ENCODE measurements at regions not wholly inside any gene's neighbourhood (a gene's known extent, or its start where the extent isn't known, plus 50 kb on each side); places are given as distances from the start of the nearest gene placed in this dataset.
A peak's percentile ranks its signal among the peaks of the same experiment; 100 is the strongest.
"Not testable (repeated sequence)": the region's sequence is repeated elsewhere in the genome, so short reads cannot be mapped to it uniquely, and the experiment has no call there.

DNA sequence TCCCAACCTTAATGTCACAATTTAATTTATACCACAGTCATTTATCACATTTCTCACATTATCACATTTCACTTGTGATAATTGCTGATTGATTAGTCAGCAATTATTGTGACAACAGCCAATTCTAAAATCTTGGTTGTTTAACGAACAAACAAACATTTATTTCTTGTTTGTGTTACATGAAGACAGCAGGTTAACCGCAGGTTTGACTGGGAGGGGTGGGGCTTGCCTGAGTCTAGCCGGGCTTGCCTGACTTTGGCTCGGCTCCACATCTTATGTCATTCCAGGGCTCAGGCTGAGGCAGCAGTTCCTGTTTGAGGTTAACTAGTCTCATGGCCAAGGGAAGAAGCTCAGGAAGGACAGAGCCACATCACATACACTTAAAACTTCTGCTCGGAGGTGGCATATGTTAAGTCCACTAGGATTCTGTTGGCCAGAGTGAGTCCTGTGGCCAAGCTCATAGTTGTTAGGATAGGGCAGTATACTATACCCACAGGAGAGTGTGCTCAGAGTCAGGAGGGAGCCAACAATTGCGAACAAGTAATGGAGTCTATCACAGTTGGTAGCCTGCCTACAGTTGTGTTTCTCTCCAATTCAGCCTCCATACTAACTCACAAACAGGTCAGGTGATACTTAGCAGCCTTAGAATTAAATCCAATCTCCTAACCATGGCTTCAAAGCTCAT, 90.0 kb upstream of the IFNGR1 start:
- DNase-seq (ENCODE audit: low read depth, low spot score): no peak

DNA sequence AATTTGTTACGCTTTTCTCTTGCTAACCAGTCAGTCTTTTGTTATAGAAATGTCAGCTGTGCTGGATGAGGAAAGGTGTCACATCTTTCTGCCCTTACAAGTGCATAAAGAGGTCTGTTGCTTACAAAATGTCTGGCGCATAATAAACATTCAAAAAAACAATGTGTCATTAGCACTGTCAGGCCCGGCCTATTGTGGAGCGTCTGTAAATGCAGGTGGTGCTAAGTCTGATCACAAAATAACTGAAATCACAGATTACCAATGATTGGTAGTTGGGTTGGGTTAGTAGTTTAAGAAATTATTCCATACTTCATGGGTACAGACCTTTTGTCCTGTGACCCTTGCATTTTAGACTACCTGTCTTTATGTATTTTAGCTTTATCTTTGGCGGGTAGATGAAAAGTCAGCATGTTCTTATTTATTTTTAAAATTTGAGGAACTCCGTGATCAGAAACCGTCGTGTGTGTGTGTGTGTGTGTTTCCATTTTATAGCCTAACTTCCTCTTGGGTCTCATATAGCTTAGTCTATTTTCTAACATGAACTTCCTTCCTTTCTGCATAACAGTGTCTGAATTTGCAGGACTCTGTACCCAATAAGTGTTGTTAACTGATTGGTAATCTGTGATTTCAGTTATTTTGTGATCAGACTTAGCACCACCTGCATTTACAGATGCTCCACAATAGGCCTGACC, 88.1 kb upstream of the IFNGR1 start:
- no peak for DNase-seq (ENCODE audit: low read depth, low spot score)

DNA sequence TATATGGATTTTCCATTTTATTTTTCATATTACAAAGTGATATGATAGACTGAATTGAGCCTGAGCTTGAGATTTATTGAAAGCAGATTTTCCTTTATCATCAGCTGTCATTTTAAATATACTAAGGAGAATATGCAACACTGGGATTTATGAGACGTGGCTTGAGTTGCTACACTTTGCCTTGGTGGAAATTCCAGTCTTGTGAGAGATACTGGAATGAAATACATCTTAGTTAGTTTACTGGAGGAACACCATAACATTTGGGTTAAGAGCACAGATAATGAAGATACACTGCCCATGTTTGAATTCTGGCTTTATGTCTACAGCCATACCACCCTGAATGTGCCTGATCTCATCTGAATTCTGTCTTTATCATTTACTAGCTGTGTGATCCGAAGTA, 86.5 kb upstream of the IFNGR1 start:
- no peak for DNase-seq (ENCODE audit: low read depth, low spot score)

DNA sequence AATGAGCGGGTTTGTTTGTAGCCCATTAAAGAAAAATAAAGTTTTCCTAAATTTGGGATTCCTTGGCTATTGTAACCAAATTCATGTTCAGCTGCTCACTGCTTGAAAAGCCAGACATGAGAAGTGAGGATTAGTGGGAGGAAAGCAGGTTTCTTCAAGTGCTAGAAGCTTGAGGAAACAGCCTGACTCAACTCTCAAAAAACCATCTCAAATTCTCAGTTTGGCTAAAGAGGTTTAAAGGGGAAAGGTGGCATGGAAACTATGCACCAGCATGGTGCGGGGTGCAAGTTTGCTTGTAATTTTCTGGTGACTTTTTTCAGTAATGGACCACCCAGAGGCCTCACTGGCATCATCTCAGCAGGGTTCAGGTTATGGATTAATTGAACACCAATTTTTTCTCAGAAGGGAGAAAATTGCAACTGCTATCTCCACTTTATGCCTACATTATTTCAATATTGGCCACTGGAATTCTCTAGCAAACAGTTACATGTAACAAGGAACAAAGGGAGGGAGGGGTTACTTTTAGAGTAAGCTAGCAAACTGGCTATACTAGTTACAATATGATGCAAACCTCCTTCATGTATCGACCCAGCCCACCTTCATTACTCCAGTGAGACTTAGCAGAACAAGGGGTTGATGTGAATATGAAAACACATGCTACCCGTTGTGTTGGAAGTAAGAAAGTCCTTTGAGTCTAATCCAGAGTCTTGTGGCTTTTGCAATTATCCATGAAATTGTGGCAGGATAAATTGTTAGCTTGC, 85.0 kb upstream of the IFNGR1 start:
- DNase-seq (ENCODE audit: low read depth, low spot score): no peak

DNA sequence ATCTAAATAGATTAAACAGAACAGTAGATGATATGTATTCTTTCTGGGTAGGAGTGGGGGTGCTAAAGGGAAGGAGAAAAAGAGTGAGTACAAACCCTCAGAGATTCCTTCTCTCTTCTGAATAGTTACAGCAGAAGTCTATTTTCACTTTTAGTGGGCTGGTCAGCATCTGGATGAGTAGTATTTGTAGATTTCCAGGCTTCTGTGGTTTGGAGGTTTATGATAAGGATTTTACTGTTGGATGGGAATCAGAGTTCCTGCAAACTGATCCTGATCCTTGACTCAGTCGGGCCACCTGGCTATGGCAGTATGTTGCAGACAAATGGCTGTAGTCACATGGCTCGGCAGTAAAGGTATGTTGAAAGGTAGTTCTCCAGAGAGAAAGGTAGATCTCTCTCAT, 84.3 kb upstream of the IFNGR1 start:
- no peak for DNase-seq (ENCODE audit: low read depth, low spot score)

DNA sequence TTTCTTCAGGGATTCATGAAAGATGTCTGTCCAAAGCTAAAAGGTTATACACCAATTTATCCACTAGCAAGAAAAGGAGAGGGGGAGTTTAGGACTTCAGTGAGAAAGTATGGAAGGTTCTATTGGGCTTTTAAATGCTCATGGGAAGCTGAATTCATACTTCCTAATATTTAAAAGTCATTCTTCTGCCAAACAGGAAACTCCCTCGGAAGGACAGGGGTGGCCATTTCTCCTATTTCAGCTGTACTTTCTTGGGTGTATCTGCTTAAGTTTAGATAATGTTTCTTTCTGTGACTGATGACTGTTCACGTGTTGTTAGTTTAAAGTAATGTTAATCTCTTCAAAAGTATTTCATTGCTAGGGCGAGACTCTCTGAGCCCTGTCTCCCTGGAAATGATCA, 80.5 kb upstream of the IFNGR1 start:
- no peak for DNase-seq (ENCODE audit: low read depth, low spot score)

DNA sequence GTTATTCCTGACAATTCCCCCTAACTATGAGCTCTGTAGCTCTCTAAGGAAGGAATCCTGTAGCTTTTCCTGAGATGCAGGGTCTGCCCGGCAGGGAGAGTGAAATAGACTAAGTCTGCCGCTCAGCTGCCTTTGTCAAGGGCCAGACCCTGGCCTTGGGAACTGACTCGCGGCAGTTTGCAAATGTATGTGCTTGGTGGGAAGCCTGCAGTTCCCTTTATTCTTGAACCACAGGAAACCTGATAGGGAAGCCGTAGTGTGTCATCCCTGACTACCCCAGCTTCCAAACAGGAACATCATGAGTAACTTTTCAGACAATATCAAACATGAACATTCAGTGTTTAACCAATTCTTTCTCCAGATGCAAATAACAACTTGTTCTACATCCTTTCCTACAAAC, 78.7 kb upstream of the IFNGR1 start:
- peak; percentile 88 for DNase-seq (ENCODE audit: low read depth, low spot score)

DNA sequence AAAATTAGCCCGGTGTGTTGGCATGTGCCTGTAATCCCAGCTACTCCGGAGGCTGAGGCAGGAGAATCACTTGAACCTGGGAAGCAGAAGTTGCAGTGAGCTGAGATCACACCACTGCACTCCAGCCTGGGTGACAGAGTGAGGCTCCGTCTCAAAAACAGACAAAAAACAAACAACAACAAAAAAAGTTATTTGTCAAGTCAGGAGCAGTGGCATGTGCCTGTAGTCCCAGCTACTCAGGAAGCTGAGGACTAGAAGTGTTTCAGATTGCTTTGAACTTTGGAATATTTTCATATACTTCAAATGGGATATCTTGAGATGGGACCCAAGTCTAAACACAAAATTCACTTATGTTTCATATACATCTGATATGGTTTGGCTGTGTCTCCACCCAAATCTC, 73.1 kb upstream of the IFNGR1 start:
- DNase-seq (ENCODE audit: low read depth, low spot score): not testable (repeated sequence)

DNA sequence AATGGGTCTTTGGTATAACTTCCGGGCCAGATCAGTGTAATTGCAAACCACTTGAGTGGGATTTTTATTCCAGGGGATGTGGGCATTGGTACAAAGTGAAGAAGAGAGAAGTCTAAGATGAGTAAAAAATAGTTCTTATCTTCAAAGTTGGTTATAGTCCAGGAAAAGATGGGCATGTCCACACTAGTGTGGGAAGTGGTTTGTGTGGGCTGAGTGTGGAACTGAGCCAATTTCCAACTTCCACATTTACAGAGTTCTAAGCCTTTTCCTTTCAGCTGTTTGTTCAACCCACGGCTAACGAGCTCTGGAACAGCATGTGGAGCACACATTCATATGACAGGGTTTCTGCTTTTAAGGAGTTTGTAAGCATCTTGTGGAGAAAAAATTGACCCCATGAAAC, 72.3 kb upstream of the IFNGR1 start:
- DNase-seq (ENCODE audit: low read depth, low spot score): no peak

DNA sequence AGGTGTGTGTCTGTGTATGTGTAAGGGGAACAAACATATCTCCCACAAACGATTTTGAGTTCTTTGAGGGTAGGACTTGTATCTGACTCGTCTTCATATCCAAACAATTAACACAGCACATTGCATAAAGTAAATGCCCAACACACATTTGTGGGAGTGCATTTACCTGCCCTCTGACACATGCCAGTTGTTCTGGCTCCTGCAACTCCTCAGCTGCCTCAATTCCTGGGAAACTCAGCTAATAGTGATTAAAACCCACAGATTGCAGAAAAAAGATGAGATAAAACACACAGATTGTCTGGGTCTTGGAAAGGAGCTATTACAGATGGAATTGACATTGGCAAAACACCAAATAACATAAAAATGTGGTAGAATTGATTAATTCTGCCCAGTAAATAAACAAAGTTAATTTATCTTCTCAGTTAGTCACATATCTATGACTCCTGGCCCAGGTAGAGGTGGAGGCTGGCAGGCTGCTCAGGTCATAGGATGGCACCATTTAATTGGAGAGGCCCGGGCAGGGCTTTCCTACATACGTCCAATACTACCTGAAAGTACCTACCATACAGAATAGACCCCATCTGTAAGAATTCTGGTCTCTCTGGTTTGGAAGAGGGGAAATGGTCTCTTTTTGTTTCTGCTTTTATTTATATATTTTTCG, 71.5 kb upstream of the IFNGR1 start:
- no peak for DNase-seq (ENCODE audit: low read depth, low spot score)

DNA sequence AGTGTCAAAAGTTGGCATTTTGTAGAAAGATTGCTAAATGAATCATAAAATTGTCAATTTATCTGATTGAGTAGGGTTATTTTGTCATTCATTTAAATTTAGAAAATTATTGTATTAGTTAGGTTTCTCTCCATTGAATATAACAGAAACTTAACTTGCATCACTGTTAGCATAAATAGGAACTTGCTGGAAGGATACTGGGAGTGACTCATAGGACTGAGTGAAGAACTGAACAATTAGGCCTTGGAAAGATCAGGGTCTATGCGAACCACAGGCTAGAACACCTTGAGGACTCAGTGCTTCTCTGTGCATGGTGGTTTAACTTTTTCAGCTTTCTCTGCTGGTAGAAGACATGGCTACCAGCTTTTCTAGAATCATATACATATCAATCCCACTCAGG, 67.7 kb upstream of the IFNGR1 start:
- DNase-seq (ENCODE audit: low read depth, low spot score): no peak

DNA sequence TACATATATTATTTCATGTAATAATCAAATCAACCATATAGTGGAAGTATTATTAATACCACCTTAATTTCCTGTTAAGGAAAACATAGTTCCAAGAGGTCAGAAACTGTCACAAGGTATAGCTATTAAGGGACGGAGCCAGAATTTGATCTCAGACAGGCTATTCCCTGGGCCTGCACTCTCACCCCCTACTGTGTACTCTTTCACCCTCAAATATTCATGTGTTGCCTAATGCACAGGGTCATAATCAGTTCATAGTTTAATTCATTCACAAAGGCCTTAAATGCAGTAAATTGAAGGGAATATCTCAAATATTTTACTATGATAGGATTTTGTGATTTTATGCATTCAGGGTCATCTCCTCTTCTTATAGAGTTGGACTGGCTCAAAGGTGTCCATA, 67.2 kb upstream of the IFNGR1 start:
- DNase-seq (ENCODE audit: low read depth, low spot score): no peak

DNA sequence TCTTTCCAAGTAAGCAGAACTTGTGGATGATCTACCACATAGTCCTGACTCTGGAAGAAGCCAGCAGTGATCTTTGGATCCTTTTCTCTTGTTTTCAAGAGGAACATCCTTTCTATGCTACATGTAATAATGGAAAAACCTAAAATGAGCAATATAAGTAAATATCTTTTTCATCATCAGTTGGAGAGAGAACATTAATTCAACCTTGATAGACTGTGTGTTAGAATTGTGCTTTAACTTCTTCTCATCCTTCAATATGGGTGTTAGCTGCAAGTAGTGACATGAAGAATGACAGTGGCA, 65.6 kb upstream of the IFNGR1 start:
- DNase-seq (ENCODE audit: low read depth, low spot score): no peak

DNA sequence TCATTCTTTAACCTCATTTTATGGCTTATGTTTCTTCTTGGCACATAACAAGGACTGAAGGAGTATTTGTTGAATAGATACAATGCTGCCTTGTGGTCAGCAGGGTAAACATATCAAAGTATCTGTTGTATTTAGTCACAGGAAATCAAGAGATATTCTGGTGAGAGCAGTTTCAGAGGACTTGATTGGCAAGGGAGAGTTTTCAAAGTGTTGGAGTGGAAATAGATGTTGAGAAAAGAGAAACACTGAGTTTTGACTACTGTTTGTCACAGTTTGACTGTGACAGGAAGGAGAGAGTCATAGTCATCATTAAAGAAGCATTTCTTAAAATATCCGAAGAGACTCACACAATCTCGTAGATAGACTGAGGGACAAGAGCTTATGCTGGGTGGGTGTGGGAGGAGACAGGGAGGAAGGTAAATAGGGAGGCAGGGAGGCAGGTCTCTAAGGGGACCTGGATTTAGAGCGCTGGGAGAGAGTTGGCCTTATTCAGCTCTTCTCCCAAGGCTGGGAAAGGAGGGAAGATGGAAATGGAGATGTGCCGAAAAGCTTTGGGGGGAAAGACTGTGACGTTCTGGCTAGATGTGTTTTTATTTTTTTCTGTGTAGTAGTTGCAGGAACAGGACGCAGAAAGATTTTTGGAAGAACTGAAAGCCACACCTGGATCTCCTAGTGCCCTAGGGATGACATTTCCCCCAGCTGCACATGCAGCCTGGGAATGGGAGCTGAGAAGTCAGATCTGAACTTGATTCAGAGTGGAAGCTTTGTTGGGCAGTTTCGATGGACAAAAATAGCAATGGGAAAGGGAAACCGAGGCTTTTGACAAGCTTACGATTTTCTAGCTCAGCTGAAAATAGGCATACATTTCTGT, 65.0 kb upstream of the IFNGR1 start:
- no peak for DNase-seq (ENCODE audit: low read depth, low spot score)

DNA sequence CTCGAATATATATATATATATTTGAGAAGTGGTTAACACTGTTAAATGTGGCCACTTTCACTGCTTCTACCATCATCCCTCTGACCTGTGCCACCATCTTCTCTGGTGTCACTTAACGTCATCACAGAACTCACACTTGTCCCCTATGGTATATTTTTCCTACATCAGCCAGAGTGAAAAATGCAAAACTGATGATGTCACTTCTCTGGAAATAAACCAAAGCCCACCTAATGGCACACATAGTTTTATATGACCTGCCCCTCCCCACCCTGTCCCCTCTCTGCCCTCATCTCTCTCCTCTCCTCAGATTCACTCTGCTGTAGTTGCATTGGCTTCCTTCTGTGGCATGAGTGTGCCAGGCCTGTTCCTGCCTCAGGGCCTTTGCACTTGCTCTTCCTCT, 63.9 kb upstream of the IFNGR1 start:
- DNase-seq (ENCODE audit: low read depth, low spot score): no peak

DNA sequence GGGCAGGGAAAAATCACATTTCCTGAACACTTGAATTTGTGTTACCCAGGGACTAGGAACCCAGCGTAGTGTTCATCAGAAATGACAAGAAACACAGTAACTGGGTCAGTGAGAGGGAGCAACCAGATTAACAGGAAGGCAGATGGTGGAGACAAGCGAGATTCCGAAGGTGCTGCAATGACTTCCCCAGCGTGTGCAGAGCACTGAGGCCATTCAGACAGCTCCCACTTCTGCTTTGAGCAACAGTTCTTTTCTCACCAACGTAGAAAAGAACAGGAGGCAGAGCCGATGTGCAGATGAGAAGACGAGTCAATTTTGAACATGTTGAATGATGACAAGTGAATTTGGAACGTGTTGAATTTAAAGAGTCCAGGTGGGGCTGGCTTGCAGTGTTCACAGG, 63.1 kb upstream of the IFNGR1 start:
- no peak for DNase-seq (ENCODE audit: low read depth, low spot score)

DNA sequence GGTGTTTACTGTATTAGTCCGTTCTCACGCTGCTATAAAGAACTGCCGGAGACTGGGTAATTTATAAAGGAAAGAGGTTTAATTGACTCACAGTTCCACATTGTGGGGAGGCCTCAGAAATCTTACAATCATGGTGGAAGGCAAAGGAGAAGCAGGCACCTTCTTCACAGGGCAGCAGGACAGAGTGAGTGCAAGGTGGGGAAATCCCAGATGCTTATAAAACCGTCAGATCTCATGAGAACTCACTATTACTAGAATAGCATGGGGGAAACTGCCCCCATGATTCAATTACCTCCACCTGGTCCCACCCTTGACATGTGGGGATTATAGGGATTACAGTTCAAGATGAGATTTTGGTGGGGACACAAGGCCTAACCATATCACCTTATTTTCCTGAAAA, 60.1 kb upstream of the IFNGR1 start:
- not testable (repeated sequence) for DNase-seq (ENCODE audit: low read depth, low spot score)

DNA sequence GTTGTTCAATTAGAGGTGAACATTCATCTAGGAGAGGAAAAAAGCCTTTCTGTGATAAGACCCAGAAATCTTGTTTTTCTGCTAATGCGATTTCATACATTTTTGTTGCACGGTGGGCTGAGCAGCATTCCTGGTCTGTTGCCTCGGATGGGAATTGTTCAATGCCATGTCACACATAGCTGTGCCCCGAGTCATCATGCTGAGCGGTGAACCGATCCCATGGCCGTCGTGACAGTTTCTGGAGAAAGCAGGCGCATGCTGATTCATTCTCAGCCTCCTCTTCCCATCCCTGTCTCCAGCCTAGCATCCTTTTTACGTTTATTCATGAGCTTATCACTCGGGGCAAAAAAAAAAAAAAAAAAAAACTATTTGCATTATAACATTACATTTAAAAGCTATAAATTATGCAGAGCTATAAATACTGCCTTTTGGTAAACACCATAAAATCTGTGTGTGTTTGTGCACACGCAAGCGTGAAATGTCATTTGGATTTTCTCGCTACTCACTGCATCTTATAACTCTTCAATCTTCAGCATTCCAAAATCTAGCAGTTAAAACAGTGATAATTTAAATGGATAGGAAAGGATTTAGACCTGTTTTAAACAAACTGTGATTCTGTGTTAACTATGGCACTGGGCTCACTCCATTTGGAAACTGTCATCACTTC, 58.9 kb upstream of the IFNGR1 start:
- DNase-seq (ENCODE audit: low read depth, low spot score): no peak

DNA sequence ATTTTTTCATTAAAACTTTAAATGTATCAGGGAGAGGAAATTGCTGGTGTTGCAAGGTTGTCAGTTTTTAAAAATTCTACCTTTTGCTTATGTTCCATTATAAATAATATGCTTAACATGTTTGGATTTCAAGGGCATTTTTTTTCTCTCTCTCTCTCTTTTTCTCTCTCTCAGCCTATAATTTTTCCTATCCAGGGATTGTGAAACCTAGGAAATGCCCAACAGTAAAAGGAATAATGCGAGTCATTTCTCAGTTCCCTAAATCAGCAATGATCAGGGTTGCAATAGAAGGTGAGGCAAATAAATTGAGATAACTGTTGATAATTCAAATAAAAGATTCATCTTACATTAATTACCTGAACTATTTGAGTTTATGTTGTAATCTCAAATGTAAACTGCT, 53.2 kb upstream of the IFNGR1 start:
- DNase-seq (ENCODE audit: low read depth, low spot score): no peak

DNA sequence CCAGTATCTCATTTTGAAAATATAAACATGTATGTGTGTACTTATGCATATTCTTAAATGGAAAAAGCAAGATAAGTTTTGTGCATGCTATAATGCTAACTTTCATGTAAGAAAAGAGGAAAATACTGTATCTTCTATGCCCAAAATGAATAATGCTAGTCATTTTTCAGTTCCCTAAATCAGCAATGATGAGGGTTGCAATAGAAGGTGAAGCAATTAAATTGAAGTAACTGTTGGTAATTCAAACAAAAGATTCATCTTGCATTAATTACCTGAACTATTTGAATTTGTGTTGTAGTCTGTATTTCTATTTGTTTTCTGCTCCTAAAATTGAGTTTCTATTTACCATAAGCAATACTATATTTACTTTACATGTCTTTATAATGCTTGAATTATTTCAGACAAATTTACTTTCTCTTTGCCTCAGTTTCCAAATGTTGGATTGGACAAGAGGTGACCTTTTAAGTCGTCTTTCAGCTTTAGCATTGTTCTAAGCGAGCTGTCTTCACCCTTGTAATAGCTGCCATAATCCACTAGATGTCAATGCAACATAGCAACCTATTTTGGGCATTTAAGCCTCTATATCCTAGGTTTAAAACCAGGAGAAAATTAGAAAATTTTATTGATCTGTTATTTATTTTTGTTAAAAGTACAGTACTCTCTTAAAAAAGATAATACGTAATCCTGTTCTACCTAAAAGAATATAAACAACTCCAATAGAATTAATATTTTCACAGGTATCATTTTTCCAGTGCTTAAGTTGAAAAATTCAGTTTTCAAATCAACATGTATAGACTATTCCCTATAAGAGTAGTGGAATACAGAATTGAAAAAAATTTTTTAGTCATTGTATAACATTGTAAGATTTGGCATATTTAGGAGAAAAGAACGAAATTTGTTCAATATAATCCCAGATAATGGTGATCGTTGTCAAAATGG, 52.3 kb upstream of the IFNGR1 start:
- DNase-seq (ENCODE audit: low read depth, low spot score): no peak

Measured in iPS DF 19.7 (cell line).